Epidermal melanocyte (primary cell): ENCODE measurements at regions not wholly inside any gene's neighbourhood (a gene's known extent, or its start where the extent isn't known, plus 50 kb on each side); places are given as distances from the start of the nearest gene placed in this dataset.
"Not testable (repeated sequence)": the region's sequence is repeated elsewhere in the genome, so short reads cannot be mapped to it uniquely, and the experiment has no call there.

Experiments
- DNase-seq: peaks from one replicate; pipeline ENCODE4 v3.0.0; 2011; ENCODE audit warnings: low spot score; ENCODE audit not compliant: insufficient read length

DNA sequence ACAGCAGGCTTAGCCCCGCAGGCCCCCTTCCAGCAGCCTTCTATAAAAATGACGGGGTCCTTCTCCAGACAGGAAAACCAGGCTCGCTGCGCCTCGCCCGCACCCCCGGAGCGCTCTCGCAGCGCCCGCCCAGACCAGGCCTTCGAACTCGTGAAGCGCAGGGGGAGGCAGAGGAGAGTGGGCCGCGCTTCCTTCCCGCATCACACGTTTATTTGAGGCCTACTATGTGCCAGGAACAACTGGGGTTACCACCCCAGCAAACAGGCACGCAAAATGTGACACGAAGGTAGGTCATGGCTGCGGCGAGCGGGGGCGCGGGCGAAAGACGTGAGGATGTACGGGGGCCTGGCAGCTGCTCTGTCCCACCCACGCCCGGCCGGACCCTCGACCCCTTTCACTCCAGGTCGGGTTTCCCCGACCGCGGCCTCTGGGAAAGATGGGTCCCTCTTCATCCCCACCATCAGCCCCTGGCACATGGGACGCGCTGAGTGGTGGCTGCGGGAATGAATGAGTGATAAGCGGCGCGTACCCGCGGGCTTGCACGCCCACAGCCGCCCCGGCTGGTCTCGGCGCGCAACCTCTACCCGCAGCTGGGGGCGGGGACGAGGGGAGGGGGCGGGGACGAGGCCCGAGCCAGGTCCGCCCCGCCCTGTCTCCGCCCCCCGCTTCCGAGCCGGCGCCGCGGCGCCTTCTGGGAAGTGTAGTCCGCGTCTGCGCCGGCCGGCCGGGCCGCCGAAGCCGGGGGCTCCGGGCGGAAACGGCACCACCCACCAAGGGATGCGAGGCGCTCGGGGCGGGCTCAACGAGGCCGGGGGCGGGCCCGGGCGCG, 59.1 kb downstream of the ZNF467 start:
- peak; percentile 50 for DNase-seq

GRCh38 chr7:149713731-149714068, 59.7 kb downstream of the ZNF467 start:
- no peak for DNase-seq

GRCh38 chr7:149713061-149713730, 60.2 kb downstream of the ZNF467 start:
- no peak for DNase-seq

DNA sequence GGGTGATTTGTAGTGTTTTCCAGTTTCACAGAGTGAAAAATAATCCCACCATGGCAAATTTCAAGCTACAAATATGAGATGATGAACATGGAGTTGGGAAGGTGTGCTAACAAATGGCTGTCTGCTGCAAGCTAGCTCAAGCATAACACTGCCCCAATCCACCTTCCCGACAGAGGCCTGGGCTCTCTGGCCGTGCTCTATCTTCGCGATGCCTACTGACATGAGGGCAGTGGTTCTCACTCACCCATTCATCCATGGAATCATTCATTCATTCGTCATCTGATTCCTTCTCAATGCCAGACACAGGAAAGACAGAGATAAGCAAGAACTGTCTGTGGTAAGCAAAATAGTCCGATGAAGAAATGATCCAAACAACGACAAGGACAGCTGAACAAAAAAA, 65.4 kb downstream of the ZNF467 start:
- DNase-seq: no peak

DNA sequence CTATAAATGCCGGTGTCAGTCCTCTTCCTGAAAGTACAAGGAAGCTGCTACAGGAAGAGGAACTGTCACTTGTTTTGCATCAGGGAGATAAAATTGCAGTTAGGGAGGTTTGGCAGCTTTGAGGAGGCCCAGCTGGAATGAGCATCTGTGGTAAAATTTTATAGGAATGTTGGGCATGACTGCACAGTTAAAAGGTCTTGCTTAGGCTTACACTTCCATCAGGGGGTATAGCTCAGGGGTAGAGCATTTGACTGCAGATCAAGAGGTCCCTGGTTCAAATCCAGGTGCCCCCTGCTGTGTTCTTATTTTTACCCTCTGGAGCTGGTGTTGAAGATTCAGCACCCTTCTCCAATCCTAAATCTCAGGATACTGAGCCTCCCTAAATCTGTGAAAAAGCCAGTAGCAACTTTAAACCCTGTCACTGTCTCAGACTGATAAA, 65.9 kb downstream of the ZNF467 start:
- DNase-seq: no peak

DNA sequence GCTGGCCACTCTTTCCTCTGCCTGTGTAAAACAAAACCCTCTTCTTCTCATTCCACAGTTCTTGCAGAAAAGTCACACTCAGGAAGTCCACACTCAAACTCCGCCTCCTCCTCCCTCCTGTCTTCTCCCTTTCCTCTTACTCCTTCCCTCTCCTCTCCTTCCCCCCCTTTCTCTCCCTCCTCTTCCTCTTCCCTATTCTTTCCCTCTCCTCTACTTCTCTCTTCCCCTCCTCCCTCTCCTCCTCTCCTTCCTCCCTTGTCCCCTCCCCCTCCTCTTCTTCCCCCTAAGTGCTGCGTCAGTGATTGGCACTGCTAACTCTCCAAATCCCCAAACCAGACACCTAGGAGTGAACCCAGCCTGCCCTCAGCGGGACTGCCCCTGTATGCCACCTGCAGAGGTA, 67.0 kb downstream of the ZNF467 start:
- no peak for DNase-seq

GRCh38 chr7:149704507-149704906, 68.9 kb downstream of the ZNF467 start:
- DNase-seq: no peak

GRCh38 chr7:149703044-149703650, 70.2 kb downstream of the ZNF467 start:
- DNase-seq: no peak

- no peak for DNase-seq
These were observed 71.7 kb downstream of the ZNF467 start for GRCh38 chr7:149701495-149702240.

- not testable (repeated sequence) for DNase-seq
These were observed 75.6 kb downstream of the ZNF467 start for GRCh38 chr7:149697767-149698166.

DNA sequence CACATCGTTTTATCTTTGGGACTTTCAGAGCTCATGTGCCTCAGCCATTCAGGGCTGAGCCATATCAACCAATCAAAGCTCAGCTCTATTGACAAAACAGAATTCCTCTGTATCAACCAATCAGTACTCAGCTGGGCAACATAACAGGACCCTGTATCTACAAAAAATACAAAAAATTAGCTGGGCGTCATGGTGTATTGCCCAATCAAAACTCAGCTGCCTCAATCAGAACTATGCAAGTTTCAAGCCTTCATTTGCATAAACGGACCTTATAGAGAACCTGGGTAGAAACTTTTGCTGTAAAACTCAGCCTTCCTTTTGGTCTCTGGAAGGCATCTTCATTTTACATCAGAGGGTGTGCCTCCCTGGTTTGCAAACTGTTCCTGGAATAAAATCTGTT, 77.1 kb downstream of the ZNF467 start:
- no peak for DNase-seq

- DNase-seq: no peak
These were observed 80.8 kb downstream of the ZNF467 start for GRCh38 chr7:149692557-149692982.

DNA sequence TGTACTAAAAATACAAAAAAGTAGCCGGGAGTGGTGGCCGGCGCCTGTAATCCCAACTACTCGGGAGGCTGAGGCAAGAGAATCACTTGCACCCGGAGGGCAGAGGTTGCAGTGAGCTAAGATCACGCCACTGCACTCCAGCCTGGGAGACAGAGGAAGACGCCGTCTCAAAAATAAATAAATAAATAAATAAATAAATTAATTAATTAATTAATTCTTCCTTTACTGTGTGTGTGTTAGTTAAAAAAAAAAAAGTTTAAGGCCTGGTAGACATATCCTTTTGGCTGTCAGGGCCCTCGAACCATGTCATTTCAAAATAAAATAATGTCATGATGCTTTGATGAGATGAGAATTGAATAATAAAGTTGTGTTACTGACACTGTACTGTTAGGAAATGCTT, 81.3 kb downstream of the ZNF467 start:
- no peak for DNase-seq

DNA sequence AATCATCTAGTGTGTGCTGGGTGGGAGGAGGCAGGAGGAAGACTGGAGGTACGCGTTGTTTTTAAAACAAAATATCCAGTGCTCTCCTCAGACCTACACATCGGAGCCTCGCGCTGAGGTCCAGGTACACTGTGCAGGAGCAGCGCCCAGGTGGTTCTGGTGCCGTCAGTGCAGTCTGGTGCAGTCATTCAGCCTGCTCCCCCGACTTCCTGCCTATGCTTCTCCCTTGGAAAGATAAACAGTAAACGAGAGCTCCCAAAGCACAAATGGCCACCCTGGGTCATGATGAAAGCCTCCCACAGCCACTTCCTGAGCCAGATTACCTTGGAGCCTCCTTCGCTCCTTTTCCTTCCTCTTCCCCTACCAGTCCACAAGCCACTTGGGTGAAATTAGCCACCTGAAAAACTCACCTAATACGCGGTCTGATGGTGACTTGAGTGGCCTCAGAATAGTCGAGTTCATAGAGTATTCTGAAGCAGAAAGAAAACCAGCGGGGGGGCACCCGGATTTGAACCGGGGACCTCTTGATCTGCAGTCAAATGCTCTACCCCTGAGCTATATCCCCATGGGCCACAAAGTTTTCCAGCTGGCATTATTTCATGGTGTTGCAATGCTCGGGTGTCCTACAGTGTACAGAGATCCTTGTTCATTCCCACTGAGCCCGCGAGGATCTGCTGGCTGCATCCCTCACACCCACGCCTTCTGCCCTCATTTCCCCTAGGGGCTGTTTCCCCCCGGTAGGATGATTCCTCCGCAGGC, 82.5 kb downstream of the ZNF467 start:
- no peak for DNase-seq

DNA sequence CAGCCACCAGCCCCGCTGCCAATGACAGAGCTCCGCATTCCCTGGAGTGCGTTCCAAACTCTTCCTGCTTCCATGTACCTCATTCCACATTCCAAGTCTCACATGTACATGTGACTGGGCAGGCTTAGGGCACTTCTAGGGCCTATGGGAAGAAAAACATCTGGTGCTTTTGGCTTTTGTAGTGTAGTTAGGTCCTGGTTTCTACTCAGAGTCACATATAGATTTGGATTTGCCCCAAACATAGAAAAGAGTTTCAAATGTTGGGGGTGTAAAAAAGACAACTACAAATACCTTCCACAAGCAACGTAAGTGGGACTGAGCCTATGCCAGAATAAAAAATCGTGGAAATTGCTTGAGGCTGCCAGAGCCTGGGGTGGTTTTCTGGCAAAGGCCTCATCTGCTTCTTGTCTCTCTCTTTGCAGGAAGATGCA, 84.1 kb downstream of the ZNF467 start:
- DNase-seq: no peak

- no peak for DNase-seq
These were observed 84.6 kb downstream of the ZNF467 start for GRCh38 chr7:149688836-149689235.

DNA sequence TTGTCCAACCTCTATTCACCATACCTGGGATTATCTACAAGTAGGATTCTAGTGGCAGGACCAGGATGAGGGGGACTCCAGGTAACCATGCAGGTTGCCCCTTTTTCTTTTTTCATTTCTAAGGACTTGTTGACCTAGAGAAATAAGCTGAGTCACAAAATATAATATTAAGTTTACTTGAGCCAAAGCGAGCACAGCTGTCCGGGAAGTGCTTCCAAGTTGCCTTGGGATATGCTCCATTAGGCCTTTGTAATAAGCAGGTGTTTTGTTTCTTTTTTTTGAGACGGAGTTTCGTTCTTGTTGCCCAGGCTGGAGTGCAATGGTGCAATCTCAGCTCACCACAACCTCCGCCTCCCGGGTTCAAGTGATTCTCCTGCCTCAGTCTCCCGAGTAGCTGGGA, 85.6 kb downstream of the ZNF467 start:
- DNase-seq: not testable (repeated sequence)

GRCh38 chr7:149686449-149686848, 86.9 kb downstream of the ZNF467 start:
- no peak for DNase-seq

DNA sequence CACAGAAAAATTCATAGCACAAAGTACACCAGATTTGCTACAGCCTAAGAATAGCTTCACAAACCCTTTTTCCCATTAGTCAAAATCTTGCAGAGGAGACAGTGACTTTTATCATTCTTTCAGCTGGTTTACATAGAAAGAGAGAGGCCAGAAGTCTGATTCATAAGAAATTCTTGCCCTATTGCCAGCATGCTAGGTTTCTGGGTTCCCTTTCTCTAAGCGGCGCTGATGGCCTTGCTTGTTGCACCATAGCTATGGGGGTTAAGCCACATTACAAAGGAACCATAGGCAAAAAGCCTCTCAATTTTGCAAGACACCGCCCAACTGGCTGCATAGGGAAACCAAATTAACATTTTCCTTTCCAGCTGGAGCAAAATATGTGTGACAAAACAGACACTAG, 87.4 kb downstream of the ZNF467 start:
- peak; percentile 68 for DNase-seq

GRCh38 chr7:149685455-149685854, 87.9 kb downstream of the ZNF467 start:
- DNase-seq: no peak

DNA sequence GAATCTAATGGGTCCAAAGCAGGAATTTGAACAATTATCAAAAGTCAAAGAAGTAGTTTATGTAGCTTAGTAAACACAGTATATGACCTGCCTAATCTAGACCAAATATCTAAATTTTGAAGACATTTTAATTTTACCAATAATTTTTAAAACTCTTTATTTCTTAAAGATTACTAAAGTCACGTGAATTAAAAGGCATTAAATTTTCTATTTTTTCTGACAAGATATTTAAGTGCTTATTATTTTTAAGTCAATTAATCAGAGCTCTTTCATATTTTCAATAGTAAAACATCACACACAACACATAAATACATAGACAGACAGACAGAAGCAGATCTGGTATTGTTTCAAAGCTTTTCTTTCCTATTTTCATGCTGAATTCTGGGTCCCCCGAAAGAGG, 89.5 kb downstream of the ZNF467 start:
- DNase-seq: no peak
